Gastrocnemius medialis (tissue), 4 donors: ENCODE measurements at regions not wholly inside any gene's neighbourhood (a gene's known extent, or its start where the extent isn't known, plus 50 kb on each side); places are given as distances from the start of the nearest gene placed in this dataset.

Source experiments
- CTCF ChIP-seq, 5 experiments: fragments of 450-650 bp in 3 of 5; fragments of 200-600 bp in 2 of 5; sonication (generic) in 2 of 5; IDR thresholded peaks in 4 of 5; conservative IDR thresholded peaks in 1 of 5; 1 replicate in 4 of 5; 2 replicates in 1 of 5; pipeline ENCODE4 v1.5.1; 2016 to 2019; ENCODE audit warnings: antibody characterized with exemption in 5 of 5, mild to moderate bottlenecking in 3 of 5, moderate library complexity in 3 of 5
- POLR2A ChIP-seq, 2 donors: fragments of 450-650 bp; IDR thresholded peaks; one replicate each; pipeline ENCODE4 v1.6.1; 2017; ENCODE audit warnings: antibody characterized with exemption in 2 of 2, mild to moderate bottlenecking in 2 of 2, moderate library complexity in 2 of 2

DNA sequence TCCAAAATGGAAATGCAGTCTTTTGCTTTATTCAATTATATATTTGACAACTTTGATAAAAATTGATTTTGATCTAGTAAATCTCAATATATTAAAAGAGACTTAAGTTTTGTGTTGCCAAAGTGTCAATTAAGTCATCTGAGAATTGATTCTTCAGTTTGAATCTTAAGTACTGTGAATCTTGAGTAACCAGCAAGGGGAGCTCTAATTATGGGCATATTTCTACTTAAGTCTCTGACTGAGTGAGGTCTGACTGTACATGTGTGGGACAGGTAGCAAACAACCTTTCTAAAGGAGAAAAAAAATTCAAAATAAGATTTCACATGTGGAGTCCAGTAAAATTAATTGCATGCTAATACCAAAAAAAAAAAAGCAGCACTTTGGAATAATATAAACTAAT, 503.7 kb upstream of the SLC8A1 start:
- TF ChIP-seq CTCF (IDR thresholded peaks at IDR 0.05 in 4 of 5, conservative IDR thresholded peaks at IDR 0.05 in 1 of 5) = no peak
- no peak for TF ChIP-seq POLR2A (IDR thresholded peaks at IDR 0.05)
